OCI-LY7 (cell line): ENCODE measurements at regions not wholly inside any gene's neighbourhood (a gene's known extent, or its start where the extent isn't known, plus 50 kb on each side); places are given as distances from the start of the nearest gene placed in this dataset.

ENCODE experiments used
- BruUV-seq: library from RNA; stranded (reverse); fragments of 400-500 nt; replicated peaks from 2 replicates; lab custom pipeline; 2021; lab: Mats Ljungman, UMichigan
- CTCF ChIA-PET: fragments of 300-600 bp; sonication (Branson Sonifier 250); formaldehyde crosslinking; loops from one replicate; lab custom pipeline; 2022; ENCODE audit warnings: antibody characterized with exemption; ENCODE audit not compliant: unreplicated experiment; lab: Charles Lee
- POLR2A ChIA-PET: fragments of 300-600 bp; sonication (Branson Sonifier 250); formaldehyde crosslinking; loops from one replicate; lab custom pipeline; 2022; ENCODE audit warnings: antibody characterized with exemption; lab: Charles Lee
- DNase-seq: peaks from one replicate; pipeline ENCODE4 v3.0.0-alpha.2; 2015; ENCODE audit warnings: low spot score
- H2AFZ ChIP-seq: fragments of 200-600 bp; sonication (generic), shearing (Covaris generic); 2 replicates; pipeline ENCODE4 v1.6.1; 2014; ENCODE audit warnings: mild to moderate bottlenecking, antibody characterized with exemption, low read length, moderate library complexity
- H3K27ac ChIP-seq: fragments of 200-600 bp; sonication (generic); 2 replicates; pipeline ENCODE4 v1.5.1; 2014; ENCODE audit warnings: mixed run types, low read depth, mild to moderate bottlenecking, moderate library complexity, low read length, inconsistent platforms; ENCODE audit not compliant: poor library complexity, severe bottlenecking
- H3K36me3 ChIP-seq: fragments of 200-600 bp; sonication (generic); 2 replicates; pipeline ENCODE4 v1.6.1; 2014; ENCODE audit warnings: mild to moderate bottlenecking, antibody characterized with exemption, low read length, moderate library complexity, mixed read lengths; ENCODE audit not compliant: insufficient read depth
- H3K4me1 ChIP-seq: fragments of 200-600 bp; sonication (generic); 2 replicates; pipeline ENCODE4 v1.5.1; 2014; ENCODE audit warnings: mild to moderate bottlenecking, low read length; ENCODE audit not compliant: insufficient read depth, poor library complexity, severe bottlenecking
- H3K4me2 ChIP-seq: fragments of 200-600 bp; sonication (generic); 2 replicates; pipeline ENCODE4 v1.6.1; 2014; ENCODE audit warnings: mild to moderate bottlenecking, low read length
- H3K4me3 ChIP-seq: fragments of 200-600 bp; sonication (generic); 2 replicates; pipeline ENCODE4 v1.5.1; 2014; ENCODE audit warnings: mild to moderate bottlenecking, low read depth, low read length; ENCODE audit not compliant: poor library complexity, severe bottlenecking
- H3K79me2 ChIP-seq: fragments of 200-600 bp; sonication (generic); 2 replicates; pipeline ENCODE4 v1.6.1; 2016; ENCODE audit warnings: low read depth, mild to moderate bottlenecking, low read length, moderate library complexity, mixed read lengths; ENCODE audit not compliant: insufficient read depth
- H3K9me2 ChIP-seq: fragments of 200-600 bp; sonication (generic); 2 replicates; pipeline ENCODE4 v1.6.1; 2016; ENCODE audit warnings: mild to moderate bottlenecking, low read length, mixed read lengths; ENCODE audit not compliant: insufficient read depth
- H3K9me3 ChIP-seq: fragments of 200-600 bp; sonication (generic); 2 replicates; pipeline ENCODE4 v1.6.1; 2014; ENCODE audit warnings: mild to moderate bottlenecking, mixed run types, low read length, mixed read lengths
- H4K20me1 ChIP-seq: fragments of 200-600 bp; sonication (generic); 2 replicates; pipeline ENCODE4 v1.6.1; 2014; ENCODE audit warnings: mild to moderate bottlenecking, antibody characterized with exemption, low read length, moderate library complexity, mixed read lengths; ENCODE audit not compliant: insufficient read depth
- CTCF ChIP-seq: fragments of 200-600 bp; sonication (generic); conservative IDR thresholded peaks from 2 replicates; pipeline ENCODE4 v1.5.1; 2014; ENCODE audit warnings: mild to moderate bottlenecking, antibody characterized with exemption, low read length, moderate library complexity, mixed read lengths
- EZH2phosphoT487 ChIP-seq: fragments of 200-600 bp; sonication (generic); IDR thresholded peaks from 2 replicates; pipeline ENCODE4 v1.6.1; 2018; ENCODE audit warnings: low read depth, borderline replicate concordance, mild to moderate bottlenecking, mixed run types, antibody characterized with exemption, low read length, moderate library complexity, mixed read lengths
- intact Hi-C: fragments of 100-400 bp; cut with micrococcal nuclease; formaldehyde crosslinking; loops from one replicate; pipeline ENCODE4 v1.10.0; 2022; ENCODE audit not compliant: unreplicated experiment

GRCh38 chr3:161422171-161422700, 50.9 kb upstream of the SPTSSB start:
- H3K79me2 ChIP-seq, result no peaks in the 10 kb centered on the region
- DNase-seq, result no peak
- H3K4me3 ChIP-seq, result no peak overlapping the region
- H3K27ac ChIP-seq, result no peak overlapping the region
- H3K9me2 ChIP-seq, result no peaks in the 10 kb centered on the region
- no peak overlapping the region for H2AFZ ChIP-seq
- H3K4me2 ChIP-seq, result no peak overlapping the region
- intact Hi-C loops, result loop anchor here (10.0 kb wide), 3 partner anchors 117 to 717 kb away; no protein-coding TSS in a partner anchor
- no peaks in the 10 kb centered on the region for H4K20me1 ChIP-seq
- H3K9me3 ChIP-seq, result no peaks in the 10 kb centered on the region
- no TSS peak for BruUV-seq
- ChIA-PET CTCF (no interaction called here), POLR2A (interaction anchor here (0.9 kb wide), 1 partner anchor 29 kb away, joined by 3 read pairs; no protein-coding TSS in a partner anchor)
- H3K4me1 ChIP-seq, result no peaks in the 10 kb centered on the region
- no peaks in the 10 kb centered on the region for H3K36me3 ChIP-seq
- TF ChIP-seq CTCF (no peak), EZH2phosphoT487 (no peak)
